MCF 10A (cell line): ENCODE measurements at regions not wholly inside any gene's neighbourhood (a gene's known extent, or its start where the extent isn't known, plus 50 kb on each side); places are given as distances from the start of the nearest gene placed in this dataset.

Source experiments
- BruUV-seq: library from RNA; stranded (reverse); fragments of 400-500 nt; replicated peaks from 2 replicates; lab custom pipeline; 2021; lab: Mats Ljungman, UMichigan
- CTCF ChIA-PET: fragments of 300-600 bp; sonication (Branson Sonifier 250); formaldehyde crosslinking; extraction: SDS; loops from one replicate; lab custom pipeline; 2021; ENCODE audit warnings: antibody characterized with exemption, inconsistent platforms; lab: Yijun Ruan, JAX
- POLR2A ChIA-PET: fragments of 300-600, 350-650 bp; sonication (Branson Sonifier 250); formaldehyde crosslinking; extraction: SDS; loops from one replicate; lab custom pipeline; 2020; ENCODE audit warnings: antibody characterized with exemption, inconsistent platforms; lab: Yijun Ruan, JAX
- DNase-seq: peaks from one replicate; pipeline ENCODE4 v3.0.0-alpha.2; 2018; ENCODE audit not compliant: unreplicated experiment
- H3K27ac Mint-ChIP-seq: one replicate; pipeline ENCODE4 v1.8.0; 2022; ENCODE audit warnings: mild to moderate bottlenecking, low read depth, mixed read lengths; ENCODE audit not compliant: unreplicated experiment
- H3K27me3 Mint-ChIP-seq: one replicate; pipeline ENCODE4 v1.8.0; 2022; ENCODE audit warnings: mixed read lengths; ENCODE audit not compliant: insufficient read depth, unreplicated experiment
- H3K36me3 Mint-ChIP-seq: one replicate; pipeline ENCODE4 v1.8.0; 2022; ENCODE audit warnings: mild to moderate bottlenecking, moderate library complexity, mixed read lengths; ENCODE audit not compliant: insufficient read depth, unreplicated experiment
- H3K4me1 Mint-ChIP-seq: one replicate; pipeline ENCODE4 v1.8.0; 2022; ENCODE audit warnings: mixed read lengths; ENCODE audit not compliant: insufficient read depth, unreplicated experiment
- H3K4me3 Mint-ChIP-seq: one replicate; pipeline ENCODE4 v1.8.0; 2022; ENCODE audit warnings: mild to moderate bottlenecking, moderate library complexity, mixed read lengths; ENCODE audit not compliant: unreplicated experiment
- H3K9me3 Mint-ChIP-seq: one replicate; pipeline ENCODE4 v1.8.0; 2022; ENCODE audit warnings: mixed read lengths; ENCODE audit not compliant: unreplicated experiment
- CTCF ChIP-seq: fragments of 200-600 bp; IDR thresholded peaks from one replicate; pipeline ENCODE4 v1.8.0; 2022; ENCODE audit warnings: antibody characterized with exemption, mild to moderate bottlenecking; ENCODE audit not compliant: unreplicated experiment
- intact Hi-C: fragments of 100-400 bp; cut with micrococcal nuclease; formaldehyde crosslinking; loops from 2 replicates; pipeline ENCODE4 v1.14.1; 2022

- H3K4me1 Mint-ChIP-seq, result peaks cover 12% of the 10 kb centered on the region
- CTCF ChIA-PET, result interaction anchor here (1.0 kb wide), 1 partner anchor 582 kb away, joined by 3 read pairs; no protein-coding TSS in a partner anchor
Observed at GRCh38 chr9:99432075-99432474, 210.0 kb downstream of the SEC61B start.

GRCh38 chr9:99433095-99433494 is 211.0 kb downstream of the SEC61B start:
- no peak overlapping the region for H3K4me3 Mint-ChIP-seq
- H3K27ac Mint-ChIP-seq, result peak overlapping the region; percentile 1
- no peak for DNase-seq
- POLR2A ChIA-PET, result interaction anchor here (1.0 to 1.7 kb wide), 2 partner anchors 12 to 13 kb away, joined by 4 read pairs; no protein-coding TSS in a partner anchor
- peaks cover 14% of the 10 kb centered on the region for H3K4me1 Mint-ChIP-seq
- H3K27me3 Mint-ChIP-seq, result no peaks in the 10 kb centered on the region
- intact Hi-C loops, result no loop called here
- no peak for TF ChIP-seq CTCF
- H3K36me3 Mint-ChIP-seq, result no peaks in the 10 kb centered on the region
- BruUV-seq, result no TSS peak
- no peaks in the 10 kb centered on the region for H3K9me3 Mint-ChIP-seq
- CTCF ChIA-PET, result no interaction called here

More at GRCh38 chr9:99432075-99432474, 210.0 kb downstream of the SEC61B start:
- no peak for DNase-seq
- no TSS peak for BruUV-seq
- Mint-ChIP-seq H3K4me3 (no peak overlapping the region), H3K9me3 (no peaks in the 10 kb centered on the region), H3K36me3 (no peaks in the 10 kb centered on the region), H3K27me3 (no peaks in the 10 kb centered on the region), H3K27ac (no peak overlapping the region)
- POLR2A ChIA-PET, result interaction anchor here (0.9 to 1.7 kb wide), 3 partner anchors 10 to 37 kb away, joined by 3 to 4 read pairs (median 3); no protein-coding TSS in a partner anchor
- intact Hi-C loops, result no loop called here
- TF ChIP-seq CTCF, result no peak

GRCh38 chr9:99433555-99433954 is 211.5 kb downstream of the SEC61B start:
- H3K27ac Mint-ChIP-seq, result peak overlapping the region; percentile 1

GRCh38 chr9:99436616-99437015 is 214.5 kb downstream of the SEC61B start:
- TF ChIP-seq CTCF, result no peak
- Mint-ChIP-seq H3K27me3 (no peaks in the 10 kb centered on the region), H3K36me3 (no peaks in the 10 kb centered on the region), H3K4me3 (no peak overlapping the region), H3K4me1 (peaks cover 20% of the 10 kb centered on the region), H3K27ac (no peak overlapping the region), H3K9me3 (no peaks in the 10 kb centered on the region)
- no TSS peak for BruUV-seq
- CTCF ChIA-PET, result no interaction called here
- no peak for DNase-seq
- POLR2A ChIA-PET, result interaction anchor here (0.7 to 0.9 kb wide), 2 partner anchors 11 to 20 kb away, joined by 3 read pairs; no protein-coding TSS in a partner anchor
- intact Hi-C loops, result no loop called here

More at GRCh38 chr9:99433555-99433954, 211.5 kb downstream of the SEC61B start:
- no peaks in the 10 kb centered on the region for H3K27me3 Mint-ChIP-seq
- no peak for TF ChIP-seq CTCF
- no peaks in the 10 kb centered on the region for H3K9me3 Mint-ChIP-seq
- H3K4me1 Mint-ChIP-seq, result peaks cover 19% of the 10 kb centered on the region
- intact Hi-C loops, result no loop called here
- ChIA-PET CTCF (no interaction called here), POLR2A (interaction anchor here (1.0 kb wide), 1 partner anchor 12 kb away, joined by 4 read pairs; no protein-coding TSS in a partner anchor)
- no peaks in the 10 kb centered on the region for H3K36me3 Mint-ChIP-seq
- DNase-seq, result peak; percentile 87
- BruUV-seq, result no TSS peak
- no peak overlapping the region for H3K4me3 Mint-ChIP-seq
